GDM1 (cell line): ENCODE measurements at regions not wholly inside any gene's neighbourhood (a gene's known extent, or its start where the extent isn't known, plus 50 kb on each side); places are given as distances from the start of the nearest gene placed in this dataset.
"Not testable (repeated sequence)": the region's sequence is repeated elsewhere in the genome, so short reads cannot be mapped to it uniquely, and the experiment has no call there.

Source experiments
- DNase-seq: peaks from one replicate; lab custom pipeline; 2025; lab: John Stamatoyannopoulos, UW

GRCh38 chr5:145658435-145658834, 176.7 kb downstream of the PRELID2 start:
- DNase-seq, result no peak

GRCh38 chr5:145652700-145653099, 182.4 kb downstream of the PRELID2 start:
- not testable (repeated sequence) for DNase-seq

- not testable (repeated sequence) for DNase-seq
Observed at GRCh38 chr5:145647137-145647536, 188.0 kb downstream of the PRELID2 start.

DNA sequence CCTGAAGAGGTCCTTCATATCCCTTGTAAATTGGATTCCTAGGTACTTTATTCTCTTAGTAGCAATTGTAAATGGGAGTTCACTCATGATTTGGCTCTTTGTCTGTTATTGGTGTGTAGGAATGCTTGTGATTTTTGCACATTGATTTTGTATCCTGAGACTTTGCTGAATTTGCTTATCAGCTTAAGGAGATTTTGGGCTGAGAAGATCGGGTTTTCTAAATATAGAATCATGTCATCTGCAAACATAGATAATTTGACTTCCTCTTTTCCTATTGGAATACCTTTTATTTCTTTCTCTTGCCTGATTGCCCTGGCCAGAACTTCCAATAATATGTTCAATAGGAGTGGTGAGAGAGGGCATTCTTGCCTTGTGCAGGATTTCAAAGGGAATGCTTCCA, 191.9 kb downstream of the PRELID2 start:
- DNase-seq, result not testable (repeated sequence)

DNA sequence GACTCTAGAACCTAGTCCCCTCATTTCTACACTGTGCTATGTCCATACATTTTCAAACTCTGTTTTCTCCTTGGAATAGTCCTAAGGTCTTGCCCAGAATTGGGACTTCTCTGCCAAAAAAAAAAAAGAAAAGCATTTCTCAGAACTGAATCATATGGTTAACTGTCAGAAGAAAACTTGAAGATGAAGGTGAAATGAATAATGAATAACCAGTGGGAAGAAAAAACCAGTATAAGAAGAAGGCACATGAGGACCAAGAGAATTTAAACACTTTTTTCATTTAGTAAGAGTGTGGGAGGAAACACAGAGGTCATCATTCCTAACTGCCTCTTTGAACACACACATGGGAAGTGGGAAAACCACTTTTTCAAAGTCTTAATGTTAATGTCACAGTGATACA, 197.7 kb downstream of the PRELID2 start:
- DNase-seq, result no peak

DNA sequence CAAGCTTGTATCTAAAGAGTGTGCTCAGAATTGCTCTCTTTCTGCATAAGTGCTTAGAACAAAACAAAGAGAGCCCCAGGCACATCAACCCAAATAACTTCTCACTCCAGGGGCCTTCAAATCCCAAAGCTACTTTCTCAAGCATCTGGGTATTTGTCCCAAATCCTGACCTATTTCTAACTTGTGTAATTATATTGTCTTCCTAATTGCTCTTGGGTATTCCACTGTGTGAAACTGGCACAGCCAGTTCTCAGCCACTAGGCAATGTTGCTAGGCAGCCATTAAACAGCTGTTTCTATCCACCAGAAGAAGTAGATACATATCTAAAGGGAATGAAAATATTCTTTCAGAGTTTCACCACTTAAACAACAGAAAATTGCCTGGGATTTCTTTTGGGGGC, 198.8 kb downstream of the PRELID2 start:
- DNase-seq, result no peak

DNA sequence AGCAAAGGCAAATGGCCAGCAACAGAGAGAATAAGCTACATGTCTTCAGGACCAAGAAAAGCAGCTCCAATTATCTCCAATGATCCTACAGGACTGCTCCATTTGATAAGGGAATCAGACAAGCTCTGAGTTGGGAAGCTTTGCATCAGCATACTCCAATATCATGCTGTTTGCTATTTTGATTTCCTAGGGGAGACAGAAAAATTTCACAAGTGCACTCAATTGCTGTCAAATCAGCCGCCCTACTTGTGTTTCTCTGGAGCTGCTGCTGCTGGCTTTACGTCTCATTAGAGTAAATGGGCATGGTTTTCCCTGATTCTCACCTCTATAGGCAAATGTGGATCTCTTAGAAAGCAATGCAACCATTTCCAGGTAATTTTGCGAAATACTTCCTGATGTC, 201.7 kb downstream of the PRELID2 start:
- DNase-seq, result no peak

GRCh38 chr5:145632701-145633100, 202.4 kb downstream of the PRELID2 start:
- no peak for DNase-seq

DNA sequence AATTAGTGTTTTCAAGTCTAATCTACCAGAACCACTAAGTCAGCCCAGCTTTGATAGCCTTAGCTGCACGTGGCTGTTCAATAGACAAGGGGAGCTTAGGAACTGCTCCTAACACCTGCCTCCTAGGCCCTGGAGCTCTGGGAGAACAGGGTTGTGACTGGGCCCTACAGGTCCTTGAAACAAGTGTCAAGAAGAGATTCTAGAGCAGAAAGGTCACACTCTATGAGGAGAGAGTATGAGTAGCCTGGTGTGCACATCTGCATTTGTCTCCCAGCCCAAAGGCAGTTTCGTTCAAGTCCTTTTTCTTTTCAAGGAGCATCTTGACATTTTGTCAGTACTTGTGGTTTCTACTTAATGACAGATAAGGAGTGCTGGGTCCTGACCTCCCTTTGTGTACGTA, 206.1 kb downstream of the PRELID2 start:
- no peak for DNase-seq

DNA sequence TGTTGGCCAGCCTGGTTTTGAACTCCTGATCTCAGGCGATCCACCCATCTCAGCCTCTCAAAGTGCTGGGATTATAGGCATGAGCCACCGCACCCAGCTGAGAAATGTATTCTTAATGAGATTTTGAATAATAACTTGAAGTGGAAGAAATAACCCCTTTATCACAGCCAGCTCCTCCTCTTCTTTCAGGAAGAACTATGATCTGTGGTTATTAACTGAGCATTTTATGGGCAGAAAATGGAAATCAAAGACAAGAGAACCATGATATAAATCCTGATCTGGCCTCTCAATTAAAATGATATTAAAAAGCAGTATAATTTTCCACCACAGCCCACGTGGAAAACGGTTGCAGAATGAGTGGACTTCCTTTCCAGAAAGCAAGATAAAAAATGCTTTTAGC, 206.6 kb downstream of the PRELID2 start:
- DNase-seq, result no peak

GRCh38 chr5:145619806-145620310, 215.3 kb downstream of the PRELID2 start:
- DNase-seq, result no peak

DNA sequence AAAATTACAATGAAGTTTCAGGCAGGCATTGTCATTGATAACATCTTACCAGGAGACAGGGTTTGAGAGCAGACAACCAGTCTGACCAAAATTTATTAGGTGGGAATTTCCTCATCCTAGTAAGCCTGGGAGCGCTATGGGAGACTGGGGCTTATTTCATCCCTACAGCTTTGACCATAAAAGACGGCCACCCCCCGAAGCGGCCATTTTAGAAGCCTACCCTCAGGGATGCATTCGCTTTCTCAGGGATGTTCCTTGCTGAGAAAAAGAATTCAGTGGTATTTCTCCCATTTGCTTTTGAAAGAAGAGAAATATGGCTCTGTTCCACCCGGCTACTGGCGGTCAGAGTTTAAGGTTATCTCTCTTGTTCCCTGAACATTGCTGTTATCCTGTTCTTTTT, 218.4 kb downstream of the PRELID2 start:
- DNase-seq, result not testable (repeated sequence)

DNA sequence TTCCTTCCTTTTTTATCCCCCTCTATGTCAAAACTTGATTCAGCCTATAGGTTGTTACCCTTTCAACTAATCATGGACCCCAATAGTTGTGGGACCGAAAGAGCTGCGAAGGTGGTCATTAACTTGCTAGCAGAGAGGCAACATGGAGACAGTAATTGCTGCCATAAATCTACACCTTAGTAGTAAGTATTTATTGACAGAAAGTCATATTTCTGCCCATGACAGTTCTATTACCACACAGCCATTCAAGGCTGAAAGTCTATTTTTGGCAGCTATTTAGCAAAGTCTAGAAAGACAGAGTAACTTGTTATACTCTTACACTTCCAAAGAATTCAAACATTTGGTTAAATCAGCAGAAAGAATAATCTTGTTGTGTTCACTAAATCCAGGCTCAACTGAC, 236.2 kb downstream of the PRELID2 start:
- no peak for DNase-seq

GRCh38 chr5:145598184-145598583, 237.0 kb downstream of the PRELID2 start:
- DNase-seq, result no peak

- no peak for DNase-seq
Observed at GRCh38 chr5:145591578-145591977, 243.6 kb downstream of the PRELID2 start.

- no peak for DNase-seq
Observed at GRCh38 chr5:145589063-145589462, 246.1 kb downstream of the PRELID2 start.

- no peak for DNase-seq
Observed at GRCh38 chr5:145588558-145588957, 246.6 kb downstream of the PRELID2 start.

- DNase-seq, result no peak
Observed at GRCh38 chr5:145588113-145588512, 247.0 kb downstream of the PRELID2 start.

GRCh38 chr5:145587710-145588109, 247.4 kb downstream of the PRELID2 start:
- no peak for DNase-seq

GRCh38 chr5:145587308-145587672, 247.9 kb downstream of the PRELID2 start:
- no peak for DNase-seq

DNA sequence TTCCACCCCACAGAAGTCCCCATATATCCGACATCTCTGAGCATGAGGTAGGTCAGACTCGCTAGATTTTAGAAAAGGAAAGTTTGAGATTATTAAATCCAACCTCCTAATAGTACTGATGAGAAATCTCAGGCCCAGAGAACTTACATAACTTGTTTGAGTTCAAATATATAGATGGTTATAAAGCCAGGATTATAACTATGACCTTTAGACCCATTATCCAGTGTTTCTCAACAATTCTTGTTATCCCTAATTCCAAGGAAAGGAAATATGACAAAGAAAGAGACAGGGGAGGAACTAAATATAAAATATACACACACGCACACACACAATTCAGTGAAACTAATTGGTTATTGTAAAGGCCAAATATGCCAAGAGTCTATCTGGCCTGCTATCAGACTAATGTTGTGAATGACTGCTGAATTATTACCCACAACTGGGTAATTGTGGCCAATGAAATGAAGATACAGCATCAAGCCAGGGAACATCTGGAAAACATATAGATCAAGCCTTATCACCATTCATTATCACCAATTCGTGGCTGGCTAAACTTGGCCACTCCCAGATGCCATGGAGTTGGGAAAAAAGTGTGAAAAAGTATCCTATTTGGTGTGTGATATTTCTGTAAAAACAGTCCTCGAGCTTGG, 248.4 kb downstream of the PRELID2 start:
- no peak for DNase-seq

DNA sequence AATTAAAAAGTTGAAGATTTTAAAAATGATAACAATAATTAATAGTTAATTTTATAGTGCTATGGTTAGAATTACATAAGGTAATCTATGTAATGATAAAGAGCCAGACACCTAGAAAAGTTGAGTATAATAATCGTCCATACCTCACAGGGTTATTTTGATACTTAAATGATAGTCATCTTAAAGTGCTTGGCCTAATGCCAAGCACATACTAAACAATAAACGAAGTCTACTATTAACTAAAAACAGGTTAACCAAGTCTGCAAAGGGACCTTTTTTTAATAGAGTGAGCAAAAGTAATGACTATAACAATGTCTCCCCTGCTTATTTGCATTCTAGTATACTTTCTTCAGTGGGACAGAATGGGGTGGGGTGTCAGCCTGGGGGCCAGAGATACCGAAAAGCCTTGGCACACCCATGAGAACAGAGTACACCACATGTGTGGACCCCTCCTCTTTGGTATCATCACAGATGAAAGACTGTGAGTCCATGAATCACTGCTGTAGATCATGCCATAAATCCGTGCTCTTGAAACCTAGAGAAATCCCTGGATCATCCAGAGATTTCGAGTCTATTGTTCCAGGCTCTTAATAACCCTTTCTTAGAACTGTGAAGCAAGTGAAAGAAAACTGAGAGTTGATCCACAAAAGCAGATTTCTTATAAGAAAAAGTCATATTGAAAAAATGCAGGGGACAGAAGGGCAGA, 249.5 kb downstream of the PRELID2 start:
- no peak for DNase-seq

GRCh38 chr5:145579301-145579700, 255.8 kb downstream of the PRELID2 start:
- DNase-seq, result no peak
